ENCODE measurements at regions not wholly inside any gene's neighbourhood (a gene's known extent, or its start where the extent isn't known, plus 50 kb on each side); places are given as distances from the start of the nearest gene placed in this dataset.
A peak's percentile ranks its signal among the peaks of the same experiment; 100 is the strongest.

- no peak for DNase-seq (ENCODE audit: low spot score)
These were observed 851.6 kb downstream of the CENPC start for GRCh38 chr4:66693694-66694093.

DNA sequence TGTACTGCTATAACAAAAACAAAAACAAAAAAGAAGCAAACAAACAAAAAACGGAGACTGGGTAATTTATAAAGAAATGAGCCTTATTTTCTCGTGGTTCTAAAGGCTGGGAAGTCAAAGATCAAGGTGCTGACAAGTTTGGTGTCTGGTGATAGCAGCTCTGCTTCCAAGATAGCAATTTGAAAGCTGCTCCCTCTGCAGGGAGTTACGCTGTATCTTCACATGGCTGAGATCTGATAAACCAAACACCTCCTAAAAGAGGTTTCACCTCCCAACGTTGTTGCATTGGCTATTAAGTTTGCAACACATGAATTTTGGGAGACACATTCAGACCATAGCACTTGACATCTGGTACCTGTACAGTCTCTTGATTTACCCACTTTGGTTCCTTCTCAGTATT is 854.2 kb downstream of the CENPC start:
- peak; percentile 27 for DNase-seq (ENCODE audit: low spot score)

DNA sequence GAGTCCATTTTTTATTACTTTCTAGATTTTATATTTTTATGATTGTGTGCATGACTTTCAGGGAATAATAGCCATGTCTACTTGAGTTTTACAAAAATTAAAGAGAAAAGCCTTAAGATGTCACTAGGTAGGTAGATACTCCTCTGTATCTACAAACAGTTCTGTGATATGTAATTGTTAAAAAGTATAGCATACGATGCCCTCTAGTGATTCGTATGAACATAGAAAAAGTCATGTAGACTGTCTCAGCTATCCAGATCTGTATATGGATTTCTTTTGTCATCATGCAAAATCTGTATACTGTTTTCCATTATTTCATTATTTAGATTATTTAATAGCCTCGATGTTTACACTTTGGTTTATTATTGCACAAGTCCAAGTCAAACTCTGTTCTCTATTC is 856.6 kb downstream of the CENPC start:
- DNase-seq (ENCODE audit: low spot score), result peak; percentile 79

DNA sequence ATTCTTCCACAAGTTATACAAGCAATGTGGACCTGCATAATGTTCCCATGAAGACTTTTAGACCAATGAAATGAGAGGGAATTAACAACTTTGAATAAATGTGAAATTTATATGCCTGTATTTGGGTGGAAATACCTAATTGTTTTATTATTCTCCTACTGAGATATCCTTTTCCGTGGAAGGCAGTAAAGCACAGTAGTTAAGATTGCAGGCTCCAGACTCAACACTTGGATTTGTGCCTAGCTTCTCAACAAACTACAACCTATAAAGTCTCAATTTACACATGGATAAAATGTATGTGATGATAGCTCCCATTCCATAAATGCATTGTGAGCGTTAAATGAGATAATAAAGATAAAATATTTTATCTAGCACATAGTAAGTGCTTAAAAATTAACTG is 857.8 kb downstream of the CENPC start:
- DNase-seq (ENCODE audit: low spot score), result no peak

DNA sequence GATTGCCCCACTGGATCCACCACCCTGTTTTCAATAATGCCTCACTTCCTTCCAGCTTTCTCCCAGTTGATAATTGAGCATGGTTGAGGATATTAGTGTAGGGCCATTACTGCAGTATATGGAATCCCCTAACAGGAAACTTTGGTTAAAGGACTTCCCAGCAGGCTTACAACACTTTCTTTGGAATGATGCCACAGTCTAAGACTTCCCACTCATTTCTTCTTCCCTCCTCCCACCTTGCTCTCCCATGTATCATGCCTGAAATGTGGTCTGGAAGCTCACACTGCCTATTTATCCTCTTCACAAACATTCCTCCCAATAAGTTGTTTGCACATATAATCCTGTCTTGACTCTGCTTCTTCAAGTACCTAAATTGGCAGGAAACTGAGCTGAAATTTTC is 863.3 kb downstream of the CENPC start:
- no peak for DNase-seq (ENCODE audit: low spot score)

- DNase-seq (ENCODE audit: low spot score), result no peak
These were observed 878.1 kb downstream of the CENPC start for GRCh38 chr4:66667249-66667648.

GRCh38 chr4:66662620-66663019 is 882.7 kb downstream of the CENPC start:
- no peak for DNase-seq (ENCODE audit: low spot score)

DNA sequence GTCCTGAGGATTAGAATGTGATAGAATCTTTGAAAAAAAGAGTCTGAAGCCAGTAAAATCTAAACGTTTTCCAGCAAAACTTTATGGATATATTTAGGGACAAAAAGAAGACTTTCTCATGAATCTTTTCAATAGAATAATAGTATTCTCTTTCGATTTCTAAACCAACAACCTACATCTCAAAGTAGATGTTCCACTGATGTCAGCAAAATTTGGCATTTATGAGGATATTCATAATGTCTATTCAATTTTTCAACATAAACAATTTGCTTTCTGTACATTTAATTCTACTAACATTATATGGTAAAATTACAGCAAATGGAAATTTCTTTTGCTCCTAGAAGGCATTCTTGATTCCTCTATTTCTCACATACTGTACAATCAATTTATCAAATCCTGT is 886.5 kb downstream of the CENPC start:
- no peak for DNase-seq (ENCODE audit: low spot score)

DNA sequence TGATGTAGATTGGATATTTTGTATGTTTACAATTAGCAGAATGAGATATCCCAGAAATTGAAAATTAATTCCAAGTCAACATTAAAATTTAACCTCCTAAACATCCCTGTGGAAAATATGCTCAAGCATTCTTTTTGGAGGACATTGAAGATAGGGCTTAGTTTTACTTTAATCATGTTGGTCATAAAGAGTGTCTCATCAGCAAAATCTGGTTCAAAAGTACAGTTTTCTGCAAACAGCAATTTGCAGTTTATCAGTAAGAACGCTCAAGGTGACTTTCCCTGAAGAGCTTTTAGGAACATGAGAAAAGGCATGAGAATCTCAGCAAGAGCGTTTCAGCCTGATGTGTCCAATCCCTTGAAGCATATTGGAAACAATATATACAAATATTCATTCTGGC is 889.8 kb downstream of the CENPC start:
- no peak for DNase-seq (ENCODE audit: low spot score)

- no peak for DNase-seq (ENCODE audit: low spot score)
These were observed 891.4 kb downstream of the CENPC start for GRCh38 chr4:66653937-66654336.

DNA sequence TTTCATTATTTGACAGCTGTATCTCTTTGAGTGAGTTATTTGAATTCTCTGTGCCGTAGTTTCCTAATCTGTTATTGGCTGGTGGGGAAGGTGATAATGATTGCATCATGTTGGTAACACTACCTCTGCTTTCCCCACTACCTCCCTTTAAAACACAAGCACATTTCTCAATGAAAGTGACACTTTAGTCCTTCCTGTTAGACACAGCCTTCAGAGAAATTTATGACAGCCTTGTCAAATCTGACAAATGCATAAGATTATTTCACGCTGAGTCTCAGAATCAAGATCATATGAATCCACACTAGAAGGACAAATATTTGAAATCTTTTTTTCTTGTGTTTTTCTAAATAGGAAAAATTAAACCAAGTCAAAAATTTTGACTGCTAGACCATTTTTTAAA is 896.1 kb downstream of the CENPC start:
- DNase-seq (ENCODE audit: low spot score), result no peak

GRCh38 chr4:66647926-66648325 is 897.4 kb downstream of the CENPC start:
- DNase-seq (ENCODE audit: low spot score), result no peak

GRCh38 chr4:66647476-66647875 is 897.8 kb downstream of the CENPC start:
- no peak for DNase-seq (ENCODE audit: low spot score)

- no peak for DNase-seq (ENCODE audit: low spot score)
These were observed 904.9 kb downstream of the CENPC start for GRCh38 chr4:66640233-66640990.

GRCh38 chr4:66639361-66639760 is 905.9 kb downstream of the CENPC start:
- no peak for DNase-seq (ENCODE audit: low spot score)

DNA sequence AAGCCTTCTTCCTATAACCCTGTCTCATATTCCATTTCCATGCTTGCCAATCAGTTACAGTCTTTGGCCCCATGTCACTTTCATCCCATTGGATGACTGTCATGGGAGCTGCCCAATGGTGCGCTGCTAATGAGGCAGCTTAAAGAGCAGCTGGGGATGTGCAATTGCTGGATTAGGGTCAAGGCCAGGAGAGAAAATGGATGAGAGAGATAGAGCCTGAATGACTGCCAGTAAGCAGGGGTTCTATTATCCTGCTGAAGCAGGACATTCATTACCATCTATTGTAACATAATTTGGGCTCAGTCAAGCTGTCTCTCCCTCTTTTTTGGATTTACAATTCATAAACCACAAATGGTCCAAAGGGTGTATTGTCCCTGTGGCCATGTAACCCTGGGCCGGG is 909.0 kb downstream of the CENPC start:
- DNase-seq (ENCODE audit: low spot score), result no peak

- DNase-seq (ENCODE audit: low spot score), result no peak
These were observed 911.8 kb downstream of the CENPC start for GRCh38 chr4:66633477-66633876.

GRCh38 chr4:66629927-66630326 is 915.4 kb downstream of the CENPC start:
- no peak for DNase-seq (ENCODE audit: low spot score)

DNA sequence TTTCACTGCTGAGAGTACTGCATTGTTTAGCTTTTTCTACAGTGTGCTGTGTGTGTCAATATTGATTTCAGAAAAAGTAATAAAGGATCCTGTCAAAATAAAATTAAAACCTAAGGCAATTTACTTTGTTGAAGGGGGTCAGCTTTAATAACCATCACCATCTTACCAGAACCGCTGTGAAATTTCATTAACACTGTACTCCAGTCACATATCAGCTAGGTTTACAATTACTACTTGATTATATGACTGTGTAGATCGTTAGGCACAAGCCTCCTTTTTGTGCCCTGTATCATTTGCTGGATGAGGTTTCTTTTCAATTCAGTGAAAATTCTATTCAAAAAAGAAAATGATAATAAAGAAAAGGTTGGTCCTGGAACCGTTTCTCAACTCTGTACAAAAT is 917.2 kb downstream of the CENPC start:
- DNase-seq (ENCODE audit: low spot score), result no peak

DNA sequence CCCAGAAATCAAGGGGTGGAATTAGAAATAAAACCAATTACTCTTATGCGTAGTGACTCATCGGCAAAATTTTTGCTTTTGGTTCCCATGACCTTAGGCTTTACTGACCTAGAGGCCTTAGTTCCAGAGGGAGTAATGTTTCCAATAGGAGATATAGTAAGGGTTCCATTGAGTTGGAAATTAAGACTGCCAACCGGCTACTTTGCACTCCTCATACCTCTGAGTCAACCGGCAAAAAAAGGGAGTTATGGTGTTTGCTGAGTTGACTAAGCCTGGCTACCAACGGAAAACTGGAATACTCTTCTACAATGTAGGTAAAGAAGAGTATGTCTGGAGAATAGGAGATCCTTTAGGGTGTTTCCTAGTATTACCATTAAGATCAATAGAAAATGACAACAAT is 919.8 kb downstream of the CENPC start:
- DNase-seq (ENCODE audit: low spot score), result no peak

DNA sequence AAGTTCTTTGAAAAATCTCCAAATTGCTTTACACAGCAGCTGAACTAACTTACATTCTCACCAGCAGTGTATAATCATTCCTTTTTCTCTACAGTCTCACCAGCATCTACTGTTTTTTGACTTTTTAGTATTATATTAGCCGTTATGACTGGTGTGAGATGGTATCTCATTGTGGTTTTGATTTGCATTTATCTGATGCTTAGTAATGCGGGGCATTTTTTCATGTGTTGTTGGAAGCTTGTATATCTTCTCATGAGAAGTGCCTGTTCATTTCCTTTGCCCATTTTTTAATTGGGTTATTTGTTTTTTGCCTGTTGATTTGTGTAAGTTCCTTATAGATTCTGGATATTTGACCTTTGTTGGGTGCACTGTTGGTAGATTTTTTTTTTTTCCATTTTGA is 931.7 kb downstream of the CENPC start:
- no peak for DNase-seq (ENCODE audit: low spot score)

GRCh38 chr4:66609014-66609413 is 936.3 kb downstream of the CENPC start:
- no peak for DNase-seq (ENCODE audit: low spot score)

- DNase-seq (ENCODE audit: low spot score), result no peak
These were observed 936.6 kb upstream of the EPHA5 start for GRCh38 chr4:66606908-66607307.

GRCh38 chr4:66606215-66606614 is 935.9 kb upstream of the EPHA5 start:
- no peak for DNase-seq (ENCODE audit: low spot score)

GRCh38 chr4:66604192-66604591 is 933.9 kb upstream of the EPHA5 start:
- DNase-seq (ENCODE audit: low spot score), result no peak
